ENCODE measurements at regions not wholly inside any gene's neighbourhood (a gene's known extent, or its start where the extent isn't known, plus 50 kb on each side); places are given as distances from the start of the nearest gene placed in this dataset.

DNA sequence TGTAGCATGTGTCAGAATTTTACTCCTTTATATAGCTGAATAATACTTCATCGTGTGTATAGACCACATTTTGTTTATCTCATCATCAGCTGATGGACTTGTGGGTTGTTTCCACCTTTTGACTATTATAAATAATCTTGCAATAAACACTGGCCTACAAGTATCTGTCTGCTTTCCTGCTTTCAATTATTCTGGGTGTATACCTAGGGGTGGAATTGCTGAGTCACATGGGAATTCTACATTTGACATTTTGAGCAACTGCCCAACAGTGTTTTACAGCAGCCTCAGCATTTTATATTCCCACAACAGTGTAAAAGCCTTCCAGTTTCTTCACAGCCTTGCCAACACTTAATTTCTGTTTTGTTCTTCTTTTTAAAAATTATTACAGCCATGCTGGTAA lies 200.3 kb upstream of the PRSS1 start:
- TF ChIP-seq, protein P1, sequence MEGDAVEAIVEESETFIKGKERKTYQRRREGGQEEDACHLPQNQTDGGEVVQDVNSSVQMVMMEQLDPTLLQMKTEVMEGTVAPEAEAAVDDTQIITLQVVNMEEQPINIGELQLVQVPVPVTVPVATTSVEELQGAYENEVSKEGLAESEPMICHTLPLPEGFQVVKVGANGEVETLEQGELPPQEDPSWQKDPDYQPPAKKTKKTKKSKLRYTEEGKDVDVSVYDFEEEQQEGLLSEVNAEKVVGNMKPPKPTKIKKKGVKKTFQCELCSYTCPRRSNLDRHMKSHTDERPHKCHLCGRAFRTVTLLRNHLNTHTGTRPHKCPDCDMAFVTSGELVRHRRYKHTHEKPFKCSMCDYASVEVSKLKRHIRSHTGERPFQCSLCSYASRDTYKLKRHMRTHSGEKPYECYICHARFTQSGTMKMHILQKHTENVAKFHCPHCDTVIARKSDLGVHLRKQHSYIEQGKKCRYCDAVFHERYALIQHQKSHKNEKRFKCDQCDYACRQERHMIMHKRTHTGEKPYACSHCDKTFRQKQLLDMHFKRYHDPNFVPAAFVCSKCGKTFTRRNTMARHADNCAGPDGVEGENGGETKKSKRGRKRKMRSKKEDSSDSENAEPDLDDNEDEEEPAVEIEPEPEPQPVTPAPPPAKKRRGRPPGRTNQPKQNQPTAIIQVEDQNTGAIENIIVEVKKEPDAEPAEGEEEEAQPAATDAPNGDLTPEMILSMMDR (IDR thresholded peaks at IDR 0.05) = no peak
- TF ChIP-seq, protein P2, sequence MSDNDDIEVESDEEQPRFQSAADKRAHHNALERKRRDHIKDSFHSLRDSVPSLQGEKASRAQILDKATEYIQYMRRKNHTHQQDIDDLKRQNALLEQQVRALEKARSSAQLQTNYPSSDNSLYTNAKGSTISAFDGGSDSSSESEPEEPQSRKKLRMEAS (CRISPR knock-in tag; IDR thresholded peaks at IDR 0.05) = no peak
